ENCODE measurements at regions not wholly inside any gene's neighbourhood (a gene's known extent, or its start where the extent isn't known, plus 50 kb on each side); places are given as distances from the start of the nearest gene placed in this dataset.
"Not testable (repeated sequence)": the region's sequence is repeated elsewhere in the genome, so short reads cannot be mapped to it uniquely, and the experiment has no call there.

DNA sequence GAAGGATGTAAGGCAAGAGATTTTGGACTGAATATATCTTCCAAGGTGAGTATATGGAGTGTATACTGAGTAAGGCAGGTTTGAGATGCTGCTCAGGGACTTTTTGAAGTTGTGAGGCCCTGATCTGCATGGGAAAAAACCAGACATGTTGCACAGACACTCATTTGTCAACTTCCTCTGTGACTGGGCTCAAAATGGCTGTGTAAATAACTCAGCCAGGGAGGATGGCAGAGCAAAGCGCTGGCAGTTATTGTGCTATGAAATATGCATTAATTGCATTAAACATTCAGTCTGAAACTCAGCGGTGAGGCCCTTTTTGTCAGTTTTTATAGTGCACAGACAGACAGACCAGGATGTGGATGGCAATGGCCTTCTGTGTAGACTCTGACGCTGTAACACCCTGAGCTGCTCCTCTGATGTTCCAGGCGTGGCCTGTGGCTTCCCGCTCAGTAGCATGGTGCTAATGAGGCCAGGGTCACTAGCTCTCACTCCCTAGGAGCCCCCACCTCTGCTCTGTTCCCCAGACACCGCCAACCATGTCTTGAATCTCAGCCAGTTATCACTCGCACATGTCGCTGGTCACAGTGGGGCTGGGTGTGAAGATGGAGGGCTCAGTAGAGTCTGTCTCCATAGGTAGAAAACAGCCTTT is 307.0 kb upstream of the PROX1 start:
- no peak for DNase-seq (ENCODE audit: low read depth)

DNA sequence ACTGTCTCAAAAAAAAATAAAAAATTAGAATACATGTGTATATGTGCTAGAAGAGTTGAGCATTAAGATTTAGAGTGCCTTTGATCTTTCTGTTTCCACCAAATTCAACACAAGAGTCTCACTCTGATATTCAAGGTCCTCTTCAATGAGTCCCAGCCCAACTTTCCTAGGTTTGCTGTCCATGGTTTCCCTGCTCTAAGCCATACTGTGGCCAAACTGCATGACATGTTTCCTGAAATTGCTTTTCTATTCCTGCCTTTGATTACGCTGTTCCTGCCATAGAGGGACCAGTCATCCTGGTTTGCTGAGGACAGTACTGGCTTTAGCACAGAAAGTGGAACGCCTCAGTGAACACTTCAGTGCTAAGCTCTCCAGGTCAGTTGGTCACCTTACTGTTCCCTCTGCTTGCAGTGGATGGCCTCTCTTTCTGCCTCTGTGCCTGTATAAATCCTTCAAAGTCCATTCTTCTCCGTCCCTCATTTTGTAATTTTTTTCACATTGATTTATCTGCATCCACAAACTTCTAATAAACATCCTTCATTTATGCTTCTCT is 305.9 kb upstream of the PROX1 start:
- no peak for DNase-seq (ENCODE audit: low read depth)

DNA sequence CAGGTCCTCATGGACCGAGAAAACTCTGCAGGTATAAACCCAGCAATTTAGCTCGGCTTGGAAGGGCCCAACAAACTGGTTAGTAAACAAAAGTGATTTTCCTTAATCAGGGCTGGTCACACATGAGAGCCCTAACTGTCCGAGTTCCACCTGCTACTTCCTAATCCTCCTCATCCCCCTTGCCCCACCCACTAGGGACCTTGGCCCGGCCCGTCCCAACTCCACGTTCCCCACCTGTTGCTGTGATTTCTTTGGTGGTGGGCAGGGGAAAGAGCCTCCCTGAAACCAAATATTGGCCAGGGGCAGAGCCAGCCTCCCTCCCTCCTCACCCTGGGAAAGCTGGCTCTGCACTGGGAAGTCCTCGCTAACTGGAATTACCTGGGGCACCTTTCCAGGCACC is 304.2 kb upstream of the PROX1 start:
- DNase-seq (ENCODE audit: low read depth): no peak

DNA sequence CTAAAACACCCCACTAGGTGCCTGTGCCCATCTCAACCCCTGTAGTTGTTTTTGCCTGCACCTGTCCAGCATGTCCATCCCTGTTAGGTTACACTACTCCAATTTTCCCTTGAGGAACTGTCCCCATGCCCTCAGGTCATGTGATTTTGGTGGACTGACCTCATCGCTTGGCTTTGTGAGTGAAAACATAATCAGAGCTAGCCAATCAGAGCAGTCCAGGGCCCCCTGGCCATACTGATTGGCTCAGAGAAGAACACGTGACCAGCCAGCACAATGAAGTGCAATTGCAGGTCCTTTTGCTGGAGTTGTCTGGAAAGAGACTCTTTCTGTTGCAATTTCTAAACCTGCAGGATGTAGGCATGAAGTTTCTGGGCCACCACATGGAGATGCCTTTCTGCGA is 303.3 kb upstream of the PROX1 start:
- no peak for DNase-seq (ENCODE audit: low read depth)

DNA sequence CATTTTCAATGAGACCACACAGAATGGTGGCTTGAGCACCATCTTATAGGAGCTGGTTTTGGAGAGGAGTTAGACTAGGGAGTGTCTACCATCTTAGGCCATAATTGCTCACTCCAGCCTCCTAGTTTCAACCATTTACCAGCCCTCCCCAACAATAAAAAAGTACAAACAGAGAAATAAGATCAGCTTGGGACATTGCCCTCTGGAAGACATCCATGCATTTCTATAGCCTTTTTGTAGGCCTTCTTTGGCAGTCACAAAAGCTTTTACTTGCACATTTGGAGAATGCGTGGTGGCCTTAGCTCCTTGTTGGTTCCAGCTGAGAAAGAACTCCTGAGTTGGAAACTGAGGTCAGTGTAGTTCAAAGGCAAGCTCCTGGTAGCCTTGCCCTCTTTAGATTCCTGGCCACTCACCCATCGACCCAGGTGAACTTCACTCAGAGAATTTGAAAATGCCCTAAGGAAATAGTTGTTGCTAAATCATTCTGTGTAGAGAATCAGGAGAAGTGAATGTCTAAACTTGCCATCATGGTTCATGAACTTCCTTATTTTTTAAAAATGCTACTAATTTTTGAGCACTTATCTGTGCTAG is 301.7 kb upstream of the PROX1 start:
- no peak for DNase-seq (ENCODE audit: low read depth)

DNA sequence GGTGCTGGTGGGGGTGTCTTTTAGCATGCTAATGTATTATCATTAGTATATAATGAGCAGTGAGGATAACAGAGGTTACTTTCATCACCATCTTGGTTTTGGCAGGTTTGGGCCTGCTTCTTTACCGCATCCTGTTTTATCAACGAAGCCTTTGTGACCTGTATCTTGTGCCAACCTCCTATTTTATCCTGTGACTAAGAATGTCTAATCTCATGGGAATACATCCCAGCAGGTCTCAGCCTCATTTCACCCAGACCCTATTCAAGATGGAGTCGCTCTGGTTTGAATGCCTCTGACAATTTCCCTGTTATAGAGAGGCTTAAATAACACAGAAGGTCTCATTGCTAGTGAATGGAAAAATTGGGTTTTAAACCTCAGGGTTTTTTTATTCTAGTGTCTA is 300.8 kb upstream of the PROX1 start:
- no peak for DNase-seq (ENCODE audit: low read depth)

DNA sequence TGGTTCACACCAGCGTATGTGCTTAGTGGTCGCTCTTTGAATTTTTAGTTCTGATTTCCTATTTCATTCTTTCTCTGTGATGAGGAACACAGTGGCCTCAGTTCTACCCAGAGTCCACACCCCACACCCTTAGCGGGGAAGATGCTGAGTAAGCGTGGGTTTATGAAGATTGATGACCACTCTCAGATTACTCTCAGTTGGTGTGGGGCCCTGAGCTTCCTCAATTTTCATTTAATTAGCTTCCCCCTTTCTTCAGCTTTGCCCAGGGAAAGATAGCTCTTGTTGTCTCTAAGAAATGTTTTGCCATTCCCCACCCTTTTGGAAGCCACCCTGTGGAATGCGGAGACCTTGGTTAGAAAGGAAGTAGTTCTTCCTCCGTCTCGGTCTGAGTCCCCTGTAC is 299.9 kb upstream of the PROX1 start:
- no peak for DNase-seq (ENCODE audit: low read depth)

DNA sequence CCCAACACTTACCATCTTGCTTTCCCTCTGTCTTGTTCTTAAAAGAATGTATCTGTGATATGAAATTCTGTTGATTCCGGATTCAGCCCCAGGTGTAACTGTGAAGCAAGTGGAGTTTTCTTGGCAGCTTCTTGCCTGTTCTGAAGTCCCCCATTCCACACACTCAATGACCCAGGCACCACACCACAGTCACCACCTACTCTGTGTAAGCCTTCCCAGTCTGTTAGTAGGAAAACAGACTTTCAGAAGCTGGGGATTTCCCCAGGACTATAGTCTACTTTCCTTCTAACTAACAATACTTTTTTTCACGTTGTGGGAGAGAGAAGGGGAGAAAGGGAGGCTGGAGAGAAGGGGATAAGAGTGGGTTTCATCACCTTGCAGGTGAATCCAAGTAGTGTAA is 299.1 kb upstream of the PROX1 start:
- DNase-seq (ENCODE audit: low read depth): no peak

DNA sequence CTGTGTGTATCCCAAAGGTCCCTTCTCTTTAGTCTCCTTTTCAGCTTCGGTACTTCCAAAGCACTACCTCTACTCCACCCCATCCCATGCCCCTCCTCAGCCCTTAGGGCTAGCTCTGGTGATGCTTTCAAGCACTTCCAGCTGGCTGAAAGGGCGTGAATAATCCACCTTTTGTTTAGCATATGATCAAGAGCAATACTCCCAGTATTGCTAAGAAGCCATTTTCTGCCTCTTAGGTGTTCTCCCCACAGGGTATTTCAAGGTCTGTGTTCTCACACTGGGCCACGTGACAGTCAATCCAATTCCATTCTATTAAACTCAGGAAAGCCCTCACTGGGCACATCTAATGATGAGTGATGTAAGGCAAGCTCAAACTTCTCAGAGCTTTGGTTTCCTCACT is 298.5 kb upstream of the PROX1 start:
- no peak for DNase-seq (ENCODE audit: low read depth)

DNA sequence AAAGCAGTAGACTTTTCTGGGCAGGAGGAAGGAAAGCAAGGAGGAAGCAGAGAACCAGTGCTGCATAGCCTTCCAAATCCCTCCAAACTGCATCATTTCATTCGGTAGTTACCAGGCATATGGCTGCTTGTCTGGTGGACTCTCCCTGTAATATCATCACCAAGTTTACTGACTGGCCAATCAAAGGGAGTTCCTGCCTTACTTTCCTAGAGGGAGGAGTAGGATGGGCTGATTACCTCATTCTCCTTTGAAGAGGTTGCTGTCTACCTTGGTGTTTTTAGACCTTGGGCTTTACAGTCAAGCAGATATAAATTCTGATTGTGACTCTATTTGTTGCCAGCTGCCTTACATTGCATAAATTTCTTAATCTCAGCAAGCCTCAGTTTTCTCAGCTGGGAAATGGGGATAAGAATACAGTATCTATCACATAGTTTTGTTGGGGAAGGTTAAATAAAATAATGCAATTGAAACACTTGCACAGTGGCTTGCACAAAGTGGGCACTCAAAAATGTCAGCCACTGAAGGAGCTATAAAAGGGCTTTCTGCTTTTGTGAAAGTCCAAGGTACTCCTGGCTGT is 297.3 kb upstream of the PROX1 start:
- DNase-seq (ENCODE audit: low read depth): no peak

DNA sequence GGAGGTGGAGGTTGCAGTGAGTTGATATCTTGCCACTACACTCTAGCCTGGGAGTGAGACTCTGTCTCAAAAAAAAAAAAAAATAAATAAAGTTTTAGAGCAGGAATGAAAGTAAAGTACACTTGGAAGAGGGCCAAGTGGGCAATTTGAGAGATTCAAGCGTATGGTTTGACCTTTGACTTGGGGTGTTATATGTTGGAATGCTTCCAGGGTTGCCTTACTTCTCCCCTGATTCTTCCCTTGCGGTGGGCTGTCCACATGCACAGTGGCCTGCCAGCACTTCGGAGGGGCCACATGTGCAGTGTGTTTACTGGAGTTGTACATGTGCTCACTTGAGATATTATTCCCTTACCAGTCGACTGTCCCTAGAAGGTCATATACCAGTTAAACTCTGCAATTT is 295.5 kb upstream of the PROX1 start:
- no peak for DNase-seq (ENCODE audit: low read depth)

DNA sequence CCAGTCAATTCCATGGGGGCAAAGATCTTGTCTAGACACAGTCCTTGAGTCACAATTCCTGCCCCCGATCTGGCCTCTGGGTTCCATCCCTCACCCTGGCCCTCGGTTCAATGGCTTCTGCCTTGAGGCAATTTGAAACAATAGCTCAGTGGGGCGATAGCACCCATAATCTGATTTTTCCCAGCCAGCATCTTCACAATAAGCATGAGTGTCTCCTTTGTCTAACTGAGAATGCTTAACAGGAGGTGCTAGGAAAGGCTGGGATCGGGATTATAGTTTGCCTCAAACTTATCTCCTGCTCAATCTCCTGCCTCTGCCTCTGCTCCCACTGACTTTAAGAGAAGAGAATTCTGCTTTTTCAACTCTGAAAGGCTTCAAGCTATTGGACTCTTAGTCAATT is 293.9 kb upstream of the PROX1 start:
- DNase-seq (ENCODE audit: low read depth): no peak

DNA sequence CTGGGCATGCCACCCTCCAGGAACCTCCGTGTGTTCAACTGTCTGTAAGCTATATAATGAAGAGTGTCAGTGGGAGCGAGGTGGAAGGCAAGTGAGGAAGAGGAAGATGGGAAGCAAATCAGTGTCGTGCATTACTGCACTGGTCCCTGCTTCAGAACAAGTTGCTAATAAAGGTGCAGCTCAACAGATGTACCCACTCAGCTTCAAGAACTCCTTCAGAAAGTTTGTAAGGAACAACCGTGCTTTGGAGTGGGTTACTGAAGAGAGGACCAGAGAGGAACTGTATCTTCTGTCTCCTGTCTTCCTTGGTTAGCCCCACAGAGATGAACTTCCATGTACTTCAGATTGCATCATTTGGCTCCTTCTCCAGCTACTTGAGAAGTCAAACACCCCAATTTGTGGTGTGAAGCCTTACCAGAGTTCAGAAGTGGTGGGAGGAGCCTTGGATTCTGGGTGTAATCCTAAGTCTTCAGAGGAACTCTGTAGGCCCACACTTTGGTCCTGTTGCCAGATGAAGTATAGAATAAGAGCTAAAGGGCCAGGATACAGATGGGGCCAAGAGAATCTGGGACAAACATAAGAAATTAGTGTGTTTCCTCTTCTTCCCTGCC is 290.5 kb upstream of the PROX1 start:
- no peak for DNase-seq (ENCODE audit: low read depth)

DNA sequence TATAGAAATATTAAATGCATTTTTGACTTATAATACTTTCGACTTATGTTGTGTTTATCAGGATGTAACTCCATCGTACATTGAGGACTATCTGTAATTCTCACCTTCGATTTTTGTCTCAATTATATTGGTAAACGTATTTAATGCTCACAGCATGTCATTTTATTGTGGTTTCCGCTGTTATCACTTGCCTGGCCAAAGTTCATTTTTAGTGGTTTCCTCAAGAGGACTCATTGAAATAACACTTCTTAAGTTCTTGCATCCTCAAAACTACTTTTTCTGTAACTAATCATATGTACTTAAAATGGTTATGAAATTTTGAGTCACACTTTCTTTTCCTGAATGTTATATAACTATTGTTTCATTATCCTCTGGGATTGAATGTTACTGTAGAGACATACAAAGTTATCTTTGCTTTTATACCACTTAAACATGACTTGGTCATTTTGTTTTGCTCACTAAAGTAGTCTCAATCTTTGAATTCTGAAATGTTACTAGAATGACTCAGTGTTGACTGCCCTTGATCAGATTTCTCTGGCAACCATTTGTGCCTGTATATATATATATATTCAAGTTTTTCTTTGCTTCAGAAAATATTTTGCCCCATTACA is 289.6 kb upstream of the PROX1 start:
- no peak for DNase-seq (ENCODE audit: low read depth)

DNA sequence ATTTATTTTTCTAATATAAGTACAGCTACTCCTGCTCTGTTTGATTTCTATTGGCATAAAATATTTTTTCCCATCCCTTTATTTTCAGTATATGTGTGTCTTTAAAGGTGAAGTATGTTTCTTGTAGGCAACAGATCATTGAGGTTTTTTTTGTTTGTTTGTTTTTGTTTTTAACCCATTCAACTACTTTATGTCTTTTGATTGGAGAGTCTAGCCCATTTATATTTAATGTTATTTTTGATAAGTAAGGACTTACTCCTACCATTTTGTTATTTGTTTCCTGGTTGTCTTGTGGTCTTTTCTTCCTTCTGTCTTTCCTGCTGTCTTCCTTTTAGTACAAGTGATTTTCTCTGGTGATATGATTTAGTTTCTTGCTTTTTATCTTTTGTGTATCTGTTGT is 285.1 kb upstream of the PROX1 start:
- no peak for DNase-seq (ENCODE audit: low read depth)

DNA sequence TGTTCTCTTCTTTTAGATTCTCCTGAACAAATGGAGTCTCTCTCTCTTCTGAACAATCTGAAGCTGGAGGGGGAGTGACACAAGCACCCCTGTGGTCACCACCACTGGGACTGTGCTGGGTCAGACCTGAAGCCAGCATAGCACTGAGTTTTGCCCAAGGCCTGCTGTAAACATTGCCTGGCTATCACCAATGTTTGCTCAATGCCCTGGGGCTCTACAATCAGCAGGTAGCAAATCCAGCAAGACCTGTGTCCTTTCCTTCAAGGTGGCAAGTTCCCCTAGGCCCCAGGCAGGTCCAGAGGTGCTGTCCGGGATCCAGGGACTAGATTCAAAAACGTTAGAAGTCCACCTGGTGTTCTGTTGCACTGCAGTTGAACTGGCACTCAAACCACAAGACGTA is 282.8 kb upstream of the PROX1 start:
- DNase-seq (ENCODE audit: low read depth): no peak

DNA sequence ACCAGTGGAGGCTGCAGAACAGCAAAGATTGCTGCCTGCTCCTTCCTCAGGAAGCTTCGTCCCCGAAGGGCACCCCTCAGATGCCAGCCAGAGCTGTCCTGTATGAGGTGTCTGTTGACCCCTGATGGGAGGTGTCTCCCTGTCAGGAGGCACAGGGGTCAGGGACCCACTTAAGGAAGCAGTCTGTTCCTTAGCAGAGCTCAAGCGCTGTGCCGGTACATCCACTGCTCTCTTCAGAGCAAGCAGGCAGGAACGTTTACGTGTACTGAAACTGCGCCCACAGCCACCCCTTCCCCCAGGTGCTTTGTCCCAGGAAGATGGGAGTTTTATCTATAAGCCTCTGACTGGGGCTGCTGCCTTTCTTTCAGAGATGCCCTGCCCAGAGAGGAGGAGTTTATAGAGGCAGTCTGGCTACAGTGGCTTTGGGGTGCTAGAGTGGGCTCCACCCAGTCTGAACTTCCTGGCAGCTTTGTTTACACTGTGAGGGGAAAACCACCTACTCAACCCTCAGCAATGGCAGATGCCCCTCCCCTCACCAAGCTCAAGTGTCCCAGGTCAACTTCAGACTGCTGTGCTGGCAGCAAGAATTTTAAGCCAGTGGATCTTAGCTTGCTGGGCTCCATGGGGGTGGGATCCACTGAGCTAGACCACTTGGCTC is 275.8 kb upstream of the PROX1 start:
- DNase-seq (ENCODE audit: low read depth): not testable (repeated sequence)

DNA sequence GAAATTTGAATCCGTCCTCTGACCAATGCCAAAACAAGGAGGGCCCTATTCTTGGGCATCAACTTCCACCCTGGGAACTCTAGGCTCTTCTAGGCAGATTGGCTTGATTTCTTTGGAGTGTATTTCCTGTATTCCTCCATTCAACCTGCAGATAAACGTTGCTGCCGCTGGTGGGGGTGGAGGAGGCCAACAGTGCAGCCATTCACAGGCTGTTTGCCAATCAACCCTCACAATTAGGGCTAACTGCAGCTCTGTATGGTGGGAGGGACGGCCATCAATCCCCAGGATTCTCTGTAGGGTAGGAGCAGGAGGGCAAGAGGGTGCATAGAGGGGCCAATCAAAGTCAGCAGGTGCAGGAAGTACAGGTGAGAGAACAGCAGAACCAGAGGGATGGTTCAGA is 273.1 kb upstream of the PROX1 start:
- DNase-seq (ENCODE audit: low read depth): no peak

DNA sequence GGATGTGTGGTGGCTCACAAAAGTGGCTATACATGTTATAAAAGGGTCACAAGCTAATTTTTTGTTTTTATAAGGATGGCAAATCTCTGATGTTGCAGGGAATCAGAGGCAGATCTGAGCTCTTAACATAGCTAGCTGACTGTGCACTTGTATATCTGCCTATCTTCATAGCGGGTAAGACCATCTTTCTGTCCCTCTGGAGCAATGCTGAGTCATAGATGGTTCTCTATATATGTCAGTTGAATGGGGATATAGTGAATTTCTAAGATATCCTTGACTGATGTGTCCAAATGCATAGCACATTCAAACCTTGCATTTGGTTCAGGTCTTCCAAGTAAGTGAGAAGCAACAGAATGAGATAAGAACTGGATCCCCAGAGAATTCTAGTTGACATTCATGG is 272.6 kb upstream of the PROX1 start:
- DNase-seq (ENCODE audit: low read depth): no peak

DNA sequence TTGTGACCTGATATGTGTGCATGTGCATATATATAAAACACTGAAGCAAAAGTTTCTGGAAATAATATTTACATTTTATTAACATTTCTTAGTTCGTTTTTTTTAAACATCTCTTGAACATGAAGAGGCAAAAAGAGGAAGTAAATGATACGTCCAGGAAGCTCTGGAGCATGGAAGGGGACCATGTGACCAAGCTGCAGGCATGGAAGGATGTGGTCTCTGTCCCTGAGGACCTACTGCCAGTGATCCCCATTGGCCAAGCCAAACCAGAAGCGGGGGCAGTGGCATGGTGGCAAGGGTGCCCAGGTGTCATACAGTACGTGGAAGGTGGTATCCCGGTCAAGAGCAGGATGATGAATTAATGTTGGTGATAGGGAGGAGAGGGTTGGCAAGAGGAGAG is 268.3 kb upstream of the PROX1 start:
- no peak for DNase-seq (ENCODE audit: low read depth)

DNA sequence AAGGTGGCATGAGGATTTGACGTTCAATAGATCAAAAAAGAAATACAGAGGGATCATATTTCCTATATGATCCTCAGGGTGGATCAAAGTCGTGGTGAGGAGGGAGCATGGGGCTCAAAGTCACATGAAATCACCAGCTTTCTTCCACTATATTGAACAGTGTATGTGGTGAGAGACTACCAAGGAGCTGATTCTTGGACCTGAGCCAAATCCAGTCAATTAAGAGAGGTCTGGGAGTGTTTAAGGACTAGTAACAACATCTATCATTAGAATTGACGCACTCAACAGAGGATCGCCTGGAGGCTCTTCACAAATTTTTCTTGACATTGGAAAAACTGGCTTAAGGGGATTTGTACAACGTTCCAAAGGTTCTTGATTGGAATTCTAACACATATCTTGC is 267.7 kb upstream of the PROX1 start:
- DNase-seq (ENCODE audit: low read depth): no peak

DNA sequence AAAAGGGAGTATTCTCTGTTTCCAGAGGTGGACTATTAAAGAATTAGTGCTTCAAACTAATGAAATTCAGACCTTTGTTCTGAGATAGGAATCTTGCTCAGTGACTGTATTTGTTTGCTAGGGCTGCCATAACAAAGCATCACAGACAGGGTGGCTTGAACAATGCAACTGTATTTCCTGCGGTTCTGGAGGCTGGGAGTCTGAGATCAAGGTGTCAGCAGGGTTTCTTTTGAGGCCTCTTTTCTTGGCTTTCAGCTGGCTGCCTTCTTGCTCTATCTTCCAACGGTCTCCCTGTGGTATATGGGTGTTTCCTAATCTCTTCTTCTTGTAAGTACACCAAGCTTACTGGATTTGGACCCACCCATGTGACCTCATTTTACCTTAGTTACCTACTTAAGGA is 264.6 kb upstream of the PROX1 start:
- DNase-seq (ENCODE audit: low read depth): no peak

All from EH (cell line).